ENCODE measurements at regions not wholly inside any gene's neighbourhood (a gene's known extent, or its start where the extent isn't known, plus 50 kb on each side); places are given as distances from the start of the nearest gene placed in this dataset.

GRCh38 chr2:65626831-65627230 lies 194.4 kb upstream of the SPRED2 start:
- Histone ChIP-seq H3K4me1 (no peaks in the 10 kb centered on the region), H3K27me3 (no peaks in the 10 kb centered on the region), H3K9me3 (no peaks in the 10 kb centered on the region), H3K36me3 (no peaks in the 10 kb centered on the region), H3K4me3 (no peak overlapping the region), H3K27ac (no peak overlapping the region)
- DNase-seq = no peak
- ATAC-seq = no peak
- TF ChIP-seq CTCF (IDR thresholded peaks at IDR 0.05) = no peak
- intact Hi-C loops (cut with DNase I) = no loop called here

- Histone ChIP-seq H3K27ac (no peak overlapping the region), H3K9me3 (no peaks in the 10 kb centered on the region), H3K4me3 (no peak overlapping the region), H3K4me1 (no peaks in the 10 kb centered on the region), H3K27me3 (no peaks in the 10 kb centered on the region), H3K36me3 (no peaks in the 10 kb centered on the region)
- no peak for DNase-seq
- no peak for ATAC-seq
- no peak for TF ChIP-seq CTCF (IDR thresholded peaks at IDR 0.05)
- intact Hi-C loops (cut with DNase I) = no loop called here
Measured at GRCh38 chr2:65625982-65626381, 193.6 kb upstream of the SPRED2 start.

- intact Hi-C loops (cut with DNase I) = no loop called here
Measured at GRCh38 chr2:65622951-65623535, 190.6 kb upstream of the SPRED2 start.

GRCh38 chr2:65622499-65622898 lies 190.1 kb upstream of the SPRED2 start:
- DNase-seq (no peak), ATAC-seq (no peak)
- H3K36me3 ChIP-seq = no peaks in the 10 kb centered on the region
- no peaks in the 10 kb centered on the region for H3K27me3 ChIP-seq
- no peak for TF ChIP-seq CTCF (IDR thresholded peaks at IDR 0.05)
- H3K9me3 ChIP-seq = no peaks in the 10 kb centered on the region
- no peak overlapping the region for H3K4me3 ChIP-seq
- H3K27ac ChIP-seq = no peak overlapping the region
- no peaks in the 10 kb centered on the region for H3K4me1 ChIP-seq
- intact Hi-C loops (cut with DNase I) = no loop called here

More at GRCh38 chr2:65622951-65623535, 190.6 kb upstream of the SPRED2 start:
- Histone ChIP-seq H3K9me3 (no peaks in the 10 kb centered on the region), H3K4me3 (no peak overlapping the region), H3K4me1 (no peaks in the 10 kb centered on the region), H3K36me3 (no peaks in the 10 kb centered on the region), H3K27me3 (no peaks in the 10 kb centered on the region), H3K27ac (no peak overlapping the region)
- DNase-seq (no peak), ATAC-seq (no peak)
- TF ChIP-seq CTCF (IDR thresholded peaks at IDR 0.05) = no peak

GRCh38 chr2:65620524-65620923 lies 188.1 kb upstream of the SPRED2 start:
- no peaks in the 10 kb centered on the region for H3K36me3 ChIP-seq
- no peaks in the 10 kb centered on the region for H3K9me3 ChIP-seq
- intact Hi-C loops (cut with DNase I) = no loop called here
- ATAC-seq (no peak), DNase-seq (no peak)
- no peaks in the 10 kb centered on the region for H3K4me1 ChIP-seq
- H3K27me3 ChIP-seq = no peaks in the 10 kb centered on the region
- TF ChIP-seq CTCF (IDR thresholded peaks at IDR 0.05) = no peak
- no peak overlapping the region for H3K4me3 ChIP-seq
- no peak overlapping the region for H3K27ac ChIP-seq

- intact Hi-C loops (cut with DNase I) = no loop called here
- H3K36me3 ChIP-seq = no peaks in the 10 kb centered on the region
- no peak for DNase-seq
- H3K9me3 ChIP-seq = no peaks in the 10 kb centered on the region
- TF ChIP-seq CTCF (IDR thresholded peaks at IDR 0.05) = no peak
- no peak overlapping the region for H3K27ac ChIP-seq
- H3K4me1 ChIP-seq = no peaks in the 10 kb centered on the region
- no peak for ATAC-seq
- no peaks in the 10 kb centered on the region for H3K27me3 ChIP-seq
- H3K4me3 ChIP-seq = no peak overlapping the region
Measured at GRCh38 chr2:65620026-65620425, 187.6 kb upstream of the SPRED2 start.

Measured in upper lobe of right lung (tissue), 1 donor.